ENCODE measurements at regions not wholly inside any gene's neighbourhood (a gene's known extent, or its start where the extent isn't known, plus 50 kb on each side); places are given as distances from the start of the nearest gene placed in this dataset.

- TF ChIP-seq CTCF (IDR thresholded peaks at IDR 0.05): no peak
- no peak for TF ChIP-seq POLR2A (IDR thresholded peaks at IDR 0.05)
Observed at GRCh38 chr21:20902998-20903397, 95.2 kb upstream of the NCAM2 start.
